Suppressor macrophage treated with lipopolysaccharide for 1 hour (primary cell): ENCODE measurements at regions not wholly inside any gene's neighbourhood (a gene's known extent, or its start where the extent isn't known, plus 50 kb on each side); places are given as distances from the start of the nearest gene placed in this dataset.

Experiments
- DNase-seq, 3 donors: peaks; one replicate each; pipeline ENCODE4 v3.0.0-alpha.2; 2020 to 2022

DNA sequence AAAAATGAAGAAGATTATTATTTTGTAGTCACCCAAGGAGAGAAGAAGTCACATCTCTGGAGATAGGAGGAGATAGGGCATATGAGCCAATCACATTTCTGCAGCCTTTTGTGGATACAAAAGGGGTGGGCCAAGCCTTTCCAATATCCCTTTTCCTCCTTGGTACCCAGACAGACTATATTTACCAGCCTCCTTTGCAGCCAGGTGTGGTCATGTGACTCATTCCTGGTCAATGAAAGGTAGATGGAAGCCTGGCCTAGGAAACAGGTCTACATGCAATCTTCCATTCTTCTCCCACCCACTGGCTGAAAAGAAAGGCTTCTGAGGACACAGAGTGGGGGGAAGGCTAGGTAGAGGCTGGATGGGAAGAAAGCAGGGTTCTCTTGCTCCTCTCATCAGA lies 58.1 kb upstream of the ERG start:
- no peak for DNase-seq

- no peak for DNase-seq
Measured at GRCh38 chr21:38561205-38561604, 62.9 kb upstream of the ERG start.

- no peak for DNase-seq
Measured at GRCh38 chr21:38561613-38562581, 63.6 kb upstream of the ERG start.

- no peak for DNase-seq
Measured at GRCh38 chr21:38567335-38567969, 69.2 kb upstream of the ERG start.

DNA sequence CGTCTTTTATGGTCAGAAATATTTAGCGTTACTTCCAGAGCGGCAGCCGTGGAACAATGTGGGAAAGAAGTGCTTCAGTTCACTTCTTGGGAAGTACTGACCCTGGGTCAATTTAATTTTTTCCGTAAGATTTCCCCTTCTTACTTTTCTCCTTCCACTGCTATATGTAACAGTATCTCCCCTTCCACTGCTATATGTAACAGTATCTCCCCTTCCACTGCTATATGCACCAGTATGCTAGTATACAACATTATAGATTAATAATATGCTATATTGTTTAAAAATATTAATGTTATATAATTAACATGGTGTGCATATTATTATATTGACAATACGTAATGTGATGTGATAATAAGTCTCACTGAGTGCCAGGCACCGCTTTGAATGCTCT lies 69.7 kb upstream of the ERG start:
- no peak for DNase-seq

- DNase-seq, result no peak
Measured at GRCh38 chr21:38569733-38570132, 71.5 kb upstream of the ERG start.

DNA sequence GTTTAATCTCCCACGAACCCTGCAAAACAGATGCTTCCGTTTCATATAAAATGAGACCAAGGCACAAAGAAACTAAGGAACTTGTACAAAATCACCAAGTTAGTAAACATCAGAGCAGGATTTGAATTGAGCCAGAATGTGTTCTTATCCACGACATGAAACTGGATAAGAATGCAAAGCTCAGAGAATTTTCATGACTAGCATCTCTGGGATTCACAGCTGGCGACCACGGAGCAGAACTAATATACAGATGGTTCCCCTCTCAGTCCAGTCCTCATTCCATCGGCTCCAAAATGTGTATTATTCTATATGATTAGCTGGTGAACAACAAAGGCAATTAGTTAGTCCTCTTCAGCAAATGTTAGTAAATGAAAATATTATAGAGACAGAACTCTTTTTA lies 72.3 kb upstream of the ERG start:
- no peak for DNase-seq

GRCh38 chr21:38574895-38575575 lies 76.8 kb upstream of the ERG start:
- DNase-seq, result no peak

DNA sequence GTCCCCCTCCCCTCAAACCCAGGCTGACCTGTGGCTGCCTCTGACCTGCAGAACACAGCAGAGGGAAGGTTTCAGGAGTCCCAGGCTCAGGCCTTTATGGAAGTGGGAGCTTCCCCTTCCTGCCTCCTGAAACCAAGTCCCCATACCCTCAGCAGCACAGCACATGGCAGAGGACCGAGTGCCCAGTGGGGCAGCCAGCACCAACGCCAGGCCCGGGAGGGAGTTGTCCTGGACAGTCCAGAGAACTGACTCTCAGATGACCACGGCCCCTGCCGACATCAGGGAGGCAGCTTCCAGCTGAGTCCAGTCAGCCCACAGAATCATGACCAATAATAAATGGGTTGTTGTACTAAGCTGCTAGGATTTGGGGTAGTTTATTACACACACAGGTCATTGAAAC lies 79.6 kb upstream of the ERG start:
- DNase-seq, result no peak

DNA sequence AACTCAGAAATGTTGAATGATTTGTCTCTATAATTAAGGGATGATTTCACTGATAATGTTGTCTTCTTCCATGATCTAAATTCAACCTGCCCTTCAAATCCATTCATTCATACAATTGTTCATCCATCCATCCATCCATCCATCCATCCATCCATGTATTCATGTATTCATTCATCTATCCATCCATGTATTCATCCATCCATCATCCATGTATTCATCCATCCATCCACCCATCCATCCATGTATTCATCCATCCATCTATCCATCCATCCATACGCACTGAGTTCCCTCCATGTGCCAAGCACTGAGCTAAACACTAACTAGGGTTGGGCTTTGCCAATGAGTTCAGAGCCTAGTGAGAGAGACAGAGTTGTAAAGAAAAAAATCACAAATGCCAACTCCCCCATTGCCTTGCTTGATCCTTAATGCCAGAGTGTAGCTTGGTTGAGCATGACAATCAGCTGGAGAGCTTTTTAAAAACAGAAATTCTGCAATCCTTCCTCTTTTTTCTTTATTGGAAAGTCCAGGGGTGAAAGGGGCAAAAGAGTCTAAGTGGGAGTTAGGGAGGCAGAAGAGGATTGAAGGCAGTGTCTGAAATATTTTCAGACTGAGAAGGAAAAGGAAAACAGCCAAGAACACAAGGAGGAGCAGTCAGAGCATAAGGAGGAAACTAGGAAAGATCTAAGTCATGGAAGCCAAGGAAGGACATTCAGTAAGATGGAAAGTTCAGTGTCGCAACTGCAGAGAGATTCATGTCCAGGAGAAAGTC lies 92.4 kb upstream of the ERG start:
- DNase-seq, result peak; percentile 56 to 74 (median 71)

- DNase-seq, result no peak
Measured at GRCh38 chr21:38591218-38591537, 92.9 kb upstream of the ERG start.

- DNase-seq, result no peak
Measured at GRCh38 chr21:38596264-38597042, 98.2 kb upstream of the ERG start.

DNA sequence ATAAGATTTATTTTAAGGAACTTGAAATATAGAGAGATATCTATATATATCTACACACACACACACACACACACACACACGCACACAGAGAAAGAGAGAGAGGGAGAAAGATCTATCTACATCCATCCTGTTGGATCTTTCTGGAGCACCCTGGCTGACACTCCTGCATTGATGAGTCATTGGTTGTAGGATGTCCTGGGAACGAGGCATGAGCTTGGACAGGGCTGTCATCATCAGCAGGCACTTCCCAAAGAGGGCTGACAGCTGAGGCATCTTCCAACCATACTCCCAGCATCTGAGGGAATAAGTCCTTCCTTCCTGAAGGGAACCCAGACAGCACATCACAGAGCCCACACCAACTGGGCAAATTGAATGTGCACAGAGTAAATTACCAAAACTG lies 99.1 kb upstream of the ERG start:
- DNase-seq, result peak in 1 of 3 donors; percentile 6

DNA sequence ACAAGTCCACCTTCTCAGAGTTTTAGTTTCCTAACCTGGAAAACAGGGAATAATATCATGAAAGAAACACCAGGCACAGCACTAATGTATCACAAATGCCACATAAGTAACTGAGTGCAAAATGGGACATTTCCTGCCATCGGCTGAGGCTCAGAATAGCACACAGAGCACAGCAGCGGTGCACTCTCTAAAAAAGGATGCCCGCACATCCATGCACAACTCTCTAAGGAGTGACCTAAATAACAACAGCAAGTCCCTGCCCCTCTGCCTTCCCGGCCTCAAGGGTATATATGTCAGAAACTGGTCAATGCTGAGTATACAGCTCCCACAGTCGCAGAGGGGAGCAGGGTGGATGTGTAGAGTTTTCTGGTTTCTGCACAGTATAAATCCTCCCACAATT lies 100.1 kb upstream of the ERG start:
- DNase-seq, result no peak

DNA sequence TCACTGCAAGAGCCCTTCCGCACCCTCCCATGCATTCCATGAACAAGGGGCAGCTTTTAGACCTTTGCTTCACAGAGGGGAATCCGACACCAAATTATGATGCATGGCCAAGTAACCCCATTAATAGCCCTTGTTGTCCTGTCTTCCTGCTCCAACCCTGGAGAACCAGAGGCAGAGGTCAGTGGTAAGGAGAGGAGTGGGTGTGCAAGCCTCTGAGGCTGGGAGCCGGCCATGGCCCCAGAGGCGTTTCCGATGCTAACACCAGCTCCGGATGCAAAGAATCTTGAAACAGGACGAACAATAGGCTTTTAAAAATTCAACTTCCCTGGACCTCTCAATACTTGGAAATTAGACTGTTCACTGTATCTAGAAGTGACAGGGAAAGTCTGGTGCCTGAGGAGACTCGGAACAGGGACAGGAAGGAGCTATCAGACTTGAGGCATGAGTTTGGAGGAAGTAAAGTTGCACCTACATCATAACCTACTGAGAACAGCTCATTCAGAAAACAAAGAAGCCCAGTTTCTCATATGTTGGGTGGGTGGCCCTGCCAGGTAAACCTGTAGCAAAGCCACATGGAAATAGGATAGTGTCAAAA lies 101.2 kb upstream of the ERG start:
- no peak for DNase-seq

GRCh38 chr21:38600106-38600505 lies 101.8 kb upstream of the ERG start:
- no peak for DNase-seq

DNA sequence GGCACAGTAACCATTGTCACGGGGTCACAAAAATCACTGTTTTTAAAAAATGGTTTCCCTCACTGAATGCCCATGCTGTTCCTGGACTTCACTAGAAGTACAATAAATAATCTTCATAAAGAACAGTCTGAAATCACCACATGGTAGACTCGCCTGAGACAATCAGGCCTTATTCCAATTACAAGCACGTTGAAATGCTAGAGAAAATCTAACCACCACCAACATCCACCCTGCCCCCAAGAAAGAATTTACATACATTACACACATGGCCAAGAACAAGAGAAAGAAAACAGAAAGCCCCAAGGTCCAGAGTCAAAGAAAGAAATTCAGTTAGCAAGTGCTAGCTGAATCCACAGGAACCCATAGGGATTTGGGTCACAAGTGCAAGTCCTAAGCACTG lies 107.0 kb upstream of the ERG start:
- DNase-seq, result no peak

- DNase-seq, result peak; percentile 12 to 39 (median 23)
Measured at GRCh38 chr21:38609580-38609979, 111.3 kb upstream of the ERG start.

DNA sequence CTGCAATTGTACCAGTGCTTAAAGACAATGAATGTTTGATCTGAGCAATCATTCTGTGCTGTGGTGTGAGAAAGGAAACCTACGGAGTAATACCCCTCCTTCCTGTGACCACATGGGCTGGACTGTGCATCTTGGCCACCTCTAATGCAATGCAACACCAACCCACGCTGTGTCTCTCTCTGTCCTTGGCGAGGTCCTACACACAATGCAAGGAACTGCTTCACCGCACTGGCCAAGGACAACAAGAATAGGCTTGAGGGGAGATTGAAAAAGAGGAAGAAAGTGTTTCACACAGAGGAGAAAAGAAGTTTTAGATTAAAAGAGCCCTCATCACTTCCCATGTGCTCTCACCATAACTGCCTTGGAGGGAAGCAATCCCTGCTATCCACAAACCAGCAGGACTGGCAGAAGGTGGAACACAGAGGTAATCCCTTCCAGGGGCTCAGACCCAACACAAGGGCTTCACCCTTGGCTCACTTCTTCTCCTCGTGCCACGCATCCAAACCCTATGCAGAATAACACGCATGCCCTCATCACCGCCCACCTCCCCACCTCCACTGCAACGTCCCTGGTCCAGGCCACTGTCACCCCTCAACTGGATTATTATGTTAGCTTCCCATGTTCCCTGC lies 112.5 kb upstream of the ERG start:
- peak; percentile 27 to 40 (median 31) for DNase-seq

- DNase-seq, result no peak
Measured at GRCh38 chr21:38611277-38611676, 113.0 kb upstream of the ERG start.

DNA sequence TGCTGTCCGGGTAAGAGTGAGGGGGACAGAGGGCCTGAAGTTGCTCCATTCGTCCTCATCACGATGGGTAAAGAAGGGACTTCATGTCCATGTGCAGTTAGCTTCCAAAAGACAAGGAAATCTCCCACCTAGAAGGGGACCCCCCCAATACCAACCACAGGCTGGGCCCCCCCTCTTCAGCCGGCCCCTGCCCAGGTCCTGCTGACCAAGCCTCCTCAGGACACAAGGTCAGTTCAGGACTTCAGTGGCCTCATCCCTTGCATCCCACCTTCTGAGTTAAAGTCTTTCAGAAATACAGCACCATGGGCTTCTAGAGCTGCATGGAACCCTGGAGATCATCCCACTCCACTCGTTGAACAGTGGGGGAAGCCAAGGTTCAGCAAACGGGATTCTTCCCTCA lies 115.4 kb upstream of the ERG start:
- DNase-seq, result no peak
